Stimulated activated effector memory CD8-positive, alpha-beta T cell treated with anti-CD3 and anti-CD28 coated beads, Interleukin-12 subunit alpha, Interleukin-12 subunit beta, amount 100 ng/mL, for 72 hours (primary cell): ENCODE measurements at regions not wholly inside any gene's neighbourhood (a gene's known extent, or its start where the extent isn't known, plus 50 kb on each side); places are given as distances from the start of the nearest gene placed in this dataset.
A peak's percentile ranks its signal among the peaks of the same experiment; 100 is the strongest.

Experiments used
- ATAC-seq: fragments of 150-1000 bp; cut with Tn5 transposase; 2 replicates; pipeline ENCODE4 v1.10.0; 2021
- DNase-seq, 2 donors: peaks; one replicate each; pipeline ENCODE4 v3.0.0; 2021 to 2022; ENCODE audit warnings: low spot score in 2 of 2
- H3K27ac Mint-ChIP-seq: one replicate; pipeline ENCODE4 v1.8.0; 2022; ENCODE audit warnings: mild to moderate bottlenecking, mixed read lengths
- H3K36me3 Mint-ChIP-seq: one replicate; pipeline ENCODE4 v1.8.0; 2022; ENCODE audit warnings: mild to moderate bottlenecking, mixed read lengths
- H3K4me1 Mint-ChIP-seq: one replicate; pipeline ENCODE4 v1.8.0; 2022; ENCODE audit warnings: mixed read lengths
- H3K4me3 Mint-ChIP-seq: one replicate; pipeline ENCODE4 v1.8.0; 2022; ENCODE audit warnings: mild to moderate bottlenecking, mixed read lengths
- H3K9me3 Mint-ChIP-seq: one replicate; pipeline ENCODE4 v1.8.0; 2022; ENCODE audit warnings: mixed read lengths

- no peaks in the 10 kb centered on the region for H3K36me3 Mint-ChIP-seq
- H3K4me1 Mint-ChIP-seq, result no peaks in the 10 kb centered on the region
- no peak for DNase-seq
- H3K4me3 Mint-ChIP-seq, result no peak overlapping the region
- no peaks in the 10 kb centered on the region for H3K9me3 Mint-ChIP-seq
- no peak for ATAC-seq
- no peak overlapping the region for H3K27ac Mint-ChIP-seq
Measured at GRCh38 chr6:111950661-111951496, 77.6 kb upstream of the FYN start.

DNA sequence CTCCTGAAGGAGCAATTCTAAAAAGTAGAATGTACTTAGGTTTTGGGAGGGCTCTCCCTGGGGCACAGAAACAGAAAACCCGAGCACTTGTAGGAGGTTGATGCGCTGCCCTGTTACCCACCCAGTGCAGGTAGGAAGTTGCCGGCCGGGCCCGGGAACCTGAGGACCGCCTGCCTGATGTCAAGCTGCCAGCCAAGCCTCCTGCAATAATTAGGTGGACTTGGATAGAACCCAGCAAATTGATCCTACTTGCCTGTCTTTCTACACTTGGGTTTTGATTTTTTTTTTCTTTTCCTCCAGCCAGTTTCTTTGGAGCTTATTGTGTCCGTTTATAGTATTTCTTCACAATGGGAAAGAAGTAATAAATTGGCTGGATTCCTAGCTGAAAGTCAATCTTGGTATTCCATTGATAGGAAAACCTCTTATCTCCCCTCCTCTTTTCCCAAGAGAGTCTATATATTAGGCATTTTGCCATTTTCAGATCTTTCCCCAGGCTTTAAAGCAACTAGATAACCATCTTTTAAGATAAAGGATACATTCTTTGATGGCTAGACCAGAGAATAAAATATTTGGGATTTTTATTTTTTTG, 78.3 kb upstream of the FYN start:
- ATAC-seq (no peak), DNase-seq (no peak)
- Mint-ChIP-seq H3K4me3 (no peak overlapping the region), H3K27ac (no peak overlapping the region), H3K9me3 (no peaks in the 10 kb centered on the region), H3K4me1 (no peaks in the 10 kb centered on the region), H3K36me3 (no peaks in the 10 kb centered on the region)

GRCh38 chr6:111952274-111952673, 79.0 kb upstream of the FYN start:
- Mint-ChIP-seq H3K4me1 (no peaks in the 10 kb centered on the region), H3K4me3 (no peak overlapping the region), H3K9me3 (no peaks in the 10 kb centered on the region), H3K27ac (no peak overlapping the region), H3K36me3 (no peaks in the 10 kb centered on the region)
- DNase-seq (no peak), ATAC-seq (no peak)

GRCh38 chr6:111952821-111953540, 79.7 kb upstream of the FYN start:
- no peak overlapping the region for H3K4me3 Mint-ChIP-seq
- DNase-seq, result no peak
- H3K27ac Mint-ChIP-seq, result no peak overlapping the region

DNA sequence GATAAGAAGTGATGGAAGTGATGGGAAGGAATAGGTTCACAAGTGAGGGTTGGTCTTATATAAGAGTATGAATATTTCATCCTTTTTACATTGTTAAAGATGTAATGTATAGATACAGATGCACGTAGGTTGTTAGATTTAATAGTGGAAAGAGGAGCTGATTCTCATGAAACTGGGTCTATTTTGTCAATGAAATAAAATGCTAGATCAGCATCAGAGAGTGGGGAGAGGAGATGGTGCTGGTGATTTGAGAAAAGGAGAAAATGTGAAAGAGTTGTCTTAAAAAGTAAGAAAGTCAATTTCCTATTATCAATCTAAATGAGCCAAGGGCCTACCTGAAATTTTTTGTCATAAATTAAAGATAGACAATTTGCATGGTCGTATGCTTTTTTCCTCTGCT, 82.8 kb upstream of the FYN start:
- Mint-ChIP-seq H3K9me3 (no peaks in the 10 kb centered on the region), H3K4me3 (no peak overlapping the region), H3K27ac (no peak overlapping the region), H3K4me1 (no peaks in the 10 kb centered on the region), H3K36me3 (no peaks in the 10 kb centered on the region)
- no peak for DNase-seq
- ATAC-seq, result no peak

More at GRCh38 chr6:111952821-111953540, 79.7 kb upstream of the FYN start:
- no peaks in the 10 kb centered on the region for H3K36me3 Mint-ChIP-seq
- ATAC-seq, result no peak
- H3K9me3 Mint-ChIP-seq, result no peaks in the 10 kb centered on the region
- H3K4me1 Mint-ChIP-seq, result no peaks in the 10 kb centered on the region

GRCh38 chr6:111957623-111958315, 84.5 kb upstream of the FYN start:
- H3K9me3 Mint-ChIP-seq, result no peaks in the 10 kb centered on the region
- H3K27ac Mint-ChIP-seq, result no peak overlapping the region
- no peaks in the 10 kb centered on the region for H3K4me1 Mint-ChIP-seq
- no peak for ATAC-seq
- no peaks in the 10 kb centered on the region for H3K36me3 Mint-ChIP-seq
- no peak for DNase-seq
- H3K4me3 Mint-ChIP-seq, result no peak overlapping the region

DNA sequence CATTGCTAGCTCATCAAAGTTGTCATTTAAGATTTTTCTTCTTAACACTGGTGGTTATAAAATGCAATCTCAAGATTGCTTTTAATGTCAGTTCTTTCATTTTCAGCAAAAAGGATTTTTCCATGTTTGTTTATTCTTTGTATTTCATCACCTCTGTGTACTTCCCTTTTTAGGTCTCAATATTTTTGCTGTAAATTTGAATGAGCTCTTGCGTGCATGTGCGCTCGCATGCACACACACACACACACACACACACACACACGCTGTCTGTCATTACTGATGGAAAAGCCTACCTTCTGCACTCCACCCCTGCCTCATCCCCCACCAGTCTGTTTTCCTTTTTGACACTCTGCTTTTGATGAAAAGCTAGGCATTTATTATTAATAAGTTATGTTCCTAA, 85.3 kb upstream of the FYN start:
- no peak for ATAC-seq
- DNase-seq, result no peak
- Mint-ChIP-seq H3K9me3 (no peaks in the 10 kb centered on the region), H3K4me1 (no peaks in the 10 kb centered on the region), H3K4me3 (no peak overlapping the region), H3K36me3 (no peaks in the 10 kb centered on the region), H3K27ac (no peak overlapping the region)

DNA sequence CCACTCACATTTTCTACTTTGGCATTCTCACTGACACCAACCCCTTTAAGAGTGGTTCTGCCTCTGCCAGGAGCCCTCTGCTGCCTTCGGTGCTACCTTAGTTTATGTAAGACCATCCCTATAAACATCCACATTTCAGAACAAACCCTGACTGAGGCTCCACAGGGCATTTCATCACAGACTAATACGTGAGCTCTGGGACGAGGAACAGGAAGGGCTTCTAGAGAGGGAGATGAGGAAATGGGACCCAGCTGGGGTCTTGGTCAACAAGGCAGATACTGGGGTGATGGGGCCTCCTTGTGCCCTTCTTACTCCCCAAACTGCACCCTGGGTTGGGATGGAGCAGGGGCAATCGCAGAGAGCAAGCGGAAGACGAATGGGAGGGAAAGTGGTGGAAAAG, 86.5 kb upstream of the FYN start:
- no peaks in the 10 kb centered on the region for H3K9me3 Mint-ChIP-seq
- no peak overlapping the region for H3K27ac Mint-ChIP-seq
- DNase-seq (no peak), ATAC-seq (no peak)
- H3K4me3 Mint-ChIP-seq, result no peak overlapping the region
- H3K4me1 Mint-ChIP-seq, result no peaks in the 10 kb centered on the region
- H3K36me3 Mint-ChIP-seq, result no peaks in the 10 kb centered on the region

- peaks cover 6% of the 10 kb centered on the region for H3K4me1 Mint-ChIP-seq
- no peak overlapping the region for H3K27ac Mint-ChIP-seq
- no peak overlapping the region for H3K4me3 Mint-ChIP-seq
- H3K9me3 Mint-ChIP-seq, result no peaks in the 10 kb centered on the region
- peaks cover 4% of the 10 kb centered on the region for H3K36me3 Mint-ChIP-seq
- DNase-seq, result no peak
- ATAC-seq, result no peak
Measured at GRCh38 chr6:111967131-111967530, 86.8 kb upstream of the CCN6 start.

DNA sequence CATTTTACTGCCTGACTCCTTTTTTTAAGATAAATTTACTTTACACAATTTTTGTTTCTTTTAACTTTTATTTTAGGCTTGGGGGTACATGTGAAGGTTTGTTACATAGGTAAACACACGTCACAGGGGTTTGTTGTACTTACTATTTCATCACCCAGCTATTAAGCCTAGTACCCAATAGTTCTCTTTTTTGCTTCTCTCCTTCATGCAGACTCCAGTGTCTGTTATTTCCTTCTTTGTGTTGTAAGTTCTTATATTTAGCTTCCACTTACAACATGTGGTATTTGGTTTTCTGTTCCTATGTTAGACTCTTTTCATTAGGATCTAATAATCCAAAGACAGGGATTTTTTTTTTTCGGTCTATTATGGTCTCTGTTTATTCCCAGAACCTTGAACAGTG, 83.5 kb upstream of the CCN6 start:
- no peak for DNase-seq
- H3K4me1 Mint-ChIP-seq, result peaks cover 35% of the 10 kb centered on the region
- H3K4me3 Mint-ChIP-seq, result no peak overlapping the region
- no peak overlapping the region for H3K27ac Mint-ChIP-seq
- H3K36me3 Mint-ChIP-seq, result peaks cover 4% of the 10 kb centered on the region
- no peaks in the 10 kb centered on the region for H3K9me3 Mint-ChIP-seq
- no peak for ATAC-seq

GRCh38 chr6:111971181-111971841, 82.6 kb upstream of the CCN6 start:
- Mint-ChIP-seq H3K4me3 (no peak overlapping the region), H3K27ac (no peak overlapping the region), H3K4me1 (peaks cover 44% of the 10 kb centered on the region), H3K36me3 (peaks cover 4% of the 10 kb centered on the region), H3K9me3 (no peaks in the 10 kb centered on the region)
- ATAC-seq, result no peak
- no peak for DNase-seq

DNA sequence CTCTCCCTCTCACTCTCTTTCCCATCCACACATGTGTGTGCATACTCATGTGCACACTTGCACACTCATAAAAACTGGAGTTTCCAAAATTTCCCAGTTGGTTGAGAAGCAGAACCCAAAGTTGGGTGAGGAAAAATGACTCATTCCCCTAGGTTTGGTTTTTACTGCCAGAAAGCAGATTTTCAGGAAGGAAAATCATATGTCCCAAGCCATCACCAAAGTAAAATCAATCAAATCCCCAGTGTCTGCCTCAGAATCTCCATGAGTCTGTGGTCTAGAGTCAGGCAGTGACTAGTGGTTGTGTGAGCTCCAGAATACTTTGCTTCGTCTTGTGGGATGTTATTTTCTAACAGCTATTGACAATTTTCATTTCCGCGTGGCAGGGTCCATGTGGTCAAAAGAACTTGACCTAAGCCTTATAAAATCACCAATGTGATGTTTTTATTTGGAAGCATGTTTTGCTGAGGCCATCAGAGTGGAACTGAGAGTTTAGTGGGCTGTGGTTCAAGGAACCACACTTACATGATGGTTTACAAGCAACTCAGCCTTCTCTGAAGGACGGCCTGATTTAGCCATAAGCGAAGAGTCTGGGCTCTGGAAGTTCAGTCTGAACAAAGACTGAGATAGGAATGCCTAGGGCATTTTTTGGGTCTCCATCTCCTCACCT, 81.9 kb upstream of the CCN6 start:
- DNase-seq (no peak), ATAC-seq (peak; percentile 39)
- Mint-ChIP-seq H3K4me1 (peaks cover 51% of the 10 kb centered on the region), H3K36me3 (peaks cover 4% of the 10 kb centered on the region), H3K9me3 (no peaks in the 10 kb centered on the region), H3K27ac (no peak overlapping the region), H3K4me3 (no peak overlapping the region)

GRCh38 chr6:111972745-111973117, 81.2 kb upstream of the CCN6 start:
- Mint-ChIP-seq H3K4me3 (peak overlapping the region; percentile 48), H3K27ac (peak overlapping the region; percentile 94), H3K9me3 (no peaks in the 10 kb centered on the region), H3K4me1 (peaks cover 51% of the 10 kb centered on the region), H3K36me3 (peaks cover 4% of the 10 kb centered on the region)
- DNase-seq (no peak), ATAC-seq (peak; percentile 9)

- Mint-ChIP-seq H3K4me1 (peaks cover 51% of the 10 kb centered on the region), H3K27ac (peak overlapping the region; percentile 94)
- peak; percentile 90 for ATAC-seq
Measured at GRCh38 chr6:111973118-111973761, 80.7 kb upstream of the CCN6 start.

More at GRCh38 chr6:111973118-111973761, 80.7 kb upstream of the CCN6 start:
- Mint-ChIP-seq H3K4me3 (peak overlapping the region; percentile 48), H3K9me3 (no peaks in the 10 kb centered on the region), H3K36me3 (peaks cover 4% of the 10 kb centered on the region)
- peak in 1 of 2 donors; percentile 68 for DNase-seq
